HG03025 (cell line): ENCODE measurements at regions not wholly inside any gene's neighbourhood (a gene's known extent, or its start where the extent isn't known, plus 50 kb on each side); places are given as distances from the start of the nearest gene placed in this dataset.

Experiments
- ATAC-seq: cut with Tn5 transposase; IDR thresholded peaks from one replicate; pipeline ENCODE4 v1.9.1; 2021; ENCODE audit warnings: mild to moderate bottlenecking, moderate library complexity; ENCODE audit not compliant: unreplicated experiment, low FRiP score

DNA sequence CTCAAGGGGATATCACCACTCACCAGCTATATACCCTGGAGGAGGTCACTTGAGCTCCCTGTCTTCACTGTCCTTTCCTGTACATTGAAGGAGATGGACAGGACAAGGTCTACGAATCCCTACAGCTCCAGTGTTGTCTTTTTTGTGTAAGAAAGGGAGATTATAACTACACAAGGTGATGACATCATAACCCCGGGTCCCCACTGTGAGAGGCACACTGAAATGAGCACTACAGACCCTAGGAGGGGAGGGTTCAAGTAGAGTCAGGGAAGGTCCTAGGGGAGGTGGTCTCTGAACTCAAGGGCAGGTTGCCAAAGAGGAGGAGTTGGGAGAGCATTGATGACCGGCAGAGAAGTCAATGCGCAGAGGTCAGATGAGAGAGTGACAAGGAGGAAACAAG is 108.3 kb upstream of the SLC14A2 start:
- ATAC-seq, result no peak

DNA sequence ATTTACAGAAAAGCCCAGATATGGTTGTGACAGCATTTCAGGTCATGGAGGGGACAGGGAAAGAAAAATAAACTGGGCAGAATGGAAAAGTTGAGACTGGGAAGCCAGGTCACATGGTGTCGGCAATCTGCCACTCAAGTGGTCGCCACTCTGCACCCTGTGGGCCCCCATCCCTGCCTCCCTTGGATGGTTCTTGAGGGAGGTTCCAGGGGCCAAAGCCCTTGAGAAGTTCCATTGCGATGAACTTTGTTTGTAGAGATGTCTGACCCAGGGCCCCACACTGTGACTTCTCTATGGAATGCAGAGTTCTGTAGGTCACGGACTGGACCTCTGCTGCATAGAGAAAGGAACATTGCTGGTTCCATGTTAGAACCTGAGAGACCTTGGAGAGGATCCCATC is 105.7 kb upstream of the SLC14A2 start:
- ATAC-seq, result no peak

GRCh38 chr18:45510656-45511055 is 104.6 kb upstream of the SLC14A2 start:
- no peak for ATAC-seq

DNA sequence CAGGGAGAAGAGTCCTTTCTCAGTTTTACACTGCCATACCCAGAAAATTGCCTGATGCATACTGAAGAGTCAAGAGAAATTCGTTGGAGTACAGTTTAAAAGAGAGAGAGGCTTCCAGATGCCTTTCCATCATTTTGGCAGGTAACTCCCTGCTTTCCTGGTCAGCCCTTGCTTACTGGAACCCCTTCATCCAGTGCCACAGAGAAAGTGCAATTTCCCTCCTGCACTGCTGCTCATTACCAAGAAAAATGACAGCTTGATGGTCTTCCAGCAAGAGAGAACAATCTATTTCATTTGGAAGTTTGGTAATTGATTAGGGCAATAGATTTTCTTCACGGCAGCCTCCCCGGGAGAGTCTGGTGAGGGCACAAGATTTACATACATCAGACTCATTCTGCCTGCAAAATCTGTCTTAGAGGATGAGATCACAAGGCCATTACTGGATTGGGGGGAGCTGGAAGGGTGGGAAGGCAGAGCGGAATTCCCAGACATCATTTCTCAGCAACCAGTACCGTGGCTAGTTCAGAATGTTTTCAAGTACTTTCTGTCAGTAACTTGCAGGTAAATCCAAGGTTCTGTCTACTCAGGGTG is 102.8 kb upstream of the SLC14A2 start:
- no peak for ATAC-seq

DNA sequence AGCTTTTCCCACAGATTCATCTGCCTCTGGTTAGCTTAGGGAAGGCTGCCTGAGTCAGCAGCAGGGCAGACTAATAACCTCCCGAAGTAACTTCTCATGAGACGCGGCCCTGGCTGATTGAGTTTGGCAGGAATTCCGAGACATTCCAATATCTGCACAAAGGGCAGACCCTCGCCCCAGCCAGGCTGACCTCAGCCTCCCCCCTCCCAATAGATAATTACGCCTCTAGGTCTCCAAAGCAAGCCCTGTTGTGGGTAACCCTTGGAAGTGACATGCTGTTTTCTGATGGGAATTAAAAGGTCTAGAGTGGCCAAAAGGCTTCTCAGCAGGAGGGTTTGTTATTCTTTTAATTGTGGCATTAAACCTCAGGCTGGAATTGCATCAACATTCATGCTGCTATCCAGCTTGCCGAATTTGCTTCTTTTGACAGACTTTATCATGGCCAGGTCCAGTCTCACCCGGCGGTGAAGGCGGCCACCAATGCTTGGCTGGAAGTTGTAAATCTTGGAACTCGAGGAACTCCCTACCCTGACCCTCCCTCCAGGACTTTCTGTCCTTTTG is 98.0 kb upstream of the SLC14A2 start:
- no peak for ATAC-seq

- no peak for ATAC-seq
These were observed 96.7 kb upstream of the SLC14A2 start for GRCh38 chr18:45518311-45519155.

DNA sequence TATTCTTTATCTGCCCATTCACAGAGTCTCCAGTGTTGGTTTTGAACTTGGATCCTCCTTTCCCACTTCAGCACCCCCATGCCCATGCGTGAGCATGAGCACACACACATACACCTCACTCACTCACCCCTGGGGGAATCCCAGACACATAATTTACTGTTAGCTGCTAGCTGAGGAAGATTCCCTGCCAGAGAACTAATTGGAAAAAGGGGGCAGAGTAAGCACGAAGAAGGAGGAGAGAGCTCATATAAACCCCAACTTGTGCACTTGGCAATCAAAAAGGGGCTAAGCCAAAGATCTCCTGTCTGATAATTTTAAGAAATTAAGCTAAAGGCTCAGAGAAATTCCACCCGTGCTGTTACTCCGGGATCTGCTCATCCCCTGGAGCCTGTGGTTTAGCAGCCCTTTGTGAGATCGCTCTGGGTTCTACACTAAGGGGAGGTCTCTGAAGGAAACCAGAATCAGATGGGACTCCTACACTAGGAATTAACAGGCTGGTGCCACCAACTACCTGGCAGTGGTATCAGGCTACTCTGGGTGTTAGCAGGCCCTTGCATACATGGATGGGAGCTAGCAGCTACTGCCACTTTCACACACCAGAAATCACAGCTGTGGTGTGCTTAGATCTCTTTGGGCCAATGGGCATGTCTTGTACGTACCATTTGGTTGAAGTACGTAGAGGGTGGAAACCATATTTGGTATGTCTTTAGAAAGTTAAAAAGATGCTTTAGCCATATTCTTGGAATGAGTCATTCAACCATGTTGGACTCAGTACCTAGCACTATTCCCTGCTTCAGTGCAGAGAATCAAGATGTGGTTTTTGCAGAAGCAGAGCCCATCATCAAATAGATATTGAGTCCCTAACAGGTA is 95.6 kb upstream of the SLC14A2 start:
- no peak for ATAC-seq

DNA sequence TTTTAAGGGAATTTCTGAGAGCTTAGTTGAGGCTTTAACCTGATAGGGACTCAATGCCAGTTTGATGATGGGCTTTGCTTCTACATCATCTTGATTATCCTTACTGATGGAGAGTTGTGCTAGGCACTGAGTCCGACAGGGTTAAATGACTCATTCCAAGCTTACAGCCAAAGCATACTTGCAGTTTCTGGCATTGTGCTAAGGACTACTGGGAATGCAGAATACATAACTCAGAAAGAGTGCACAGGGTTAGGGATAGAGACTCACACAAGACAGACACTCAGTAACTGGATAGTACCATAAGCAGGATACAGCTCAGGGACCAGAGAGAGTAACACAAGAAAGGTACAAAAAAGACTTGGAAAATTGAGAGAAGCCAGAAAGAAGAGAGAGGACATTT is 94.1 kb upstream of the SLC14A2 start:
- ATAC-seq, result no peak

DNA sequence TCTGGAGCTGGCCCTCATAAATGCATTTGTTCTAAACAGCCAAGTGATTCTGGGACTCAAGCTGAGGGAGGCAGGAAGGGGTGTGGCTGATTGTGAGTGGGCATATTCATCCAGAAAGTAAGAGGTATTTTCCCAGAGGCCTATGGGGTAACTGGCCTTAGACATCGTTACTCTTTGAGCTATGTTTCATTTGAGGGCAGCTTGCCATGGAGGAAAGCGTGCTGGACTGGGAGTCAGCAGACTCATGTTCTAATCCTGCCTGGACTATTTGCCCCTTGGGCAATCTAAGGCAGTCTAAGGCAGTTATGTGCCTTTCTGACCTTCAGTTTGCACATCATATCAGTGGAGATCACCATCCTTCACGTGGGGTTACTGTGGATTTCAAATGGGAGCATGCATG is 93.5 kb upstream of the SLC14A2 start:
- no peak for ATAC-seq

DNA sequence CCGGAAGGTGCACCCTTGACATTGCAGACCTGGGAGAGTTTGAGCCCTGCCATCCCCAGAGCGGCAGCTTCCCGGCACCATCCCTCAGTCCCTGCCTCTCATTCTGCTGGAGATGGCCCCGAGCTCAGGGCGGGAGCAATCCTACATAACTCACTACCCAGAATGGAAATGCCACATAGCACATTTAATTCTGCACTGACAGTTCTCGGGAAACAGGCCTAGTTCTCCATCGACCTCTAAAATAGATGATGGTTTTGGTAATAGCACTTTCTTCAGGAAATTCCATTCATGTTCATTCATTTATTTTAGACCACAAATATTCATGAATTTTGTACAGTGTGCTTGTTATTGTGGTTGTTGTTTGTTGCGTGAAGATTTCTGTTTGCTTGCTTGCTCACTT is 92.9 kb upstream of the SLC14A2 start:
- no peak for ATAC-seq

DNA sequence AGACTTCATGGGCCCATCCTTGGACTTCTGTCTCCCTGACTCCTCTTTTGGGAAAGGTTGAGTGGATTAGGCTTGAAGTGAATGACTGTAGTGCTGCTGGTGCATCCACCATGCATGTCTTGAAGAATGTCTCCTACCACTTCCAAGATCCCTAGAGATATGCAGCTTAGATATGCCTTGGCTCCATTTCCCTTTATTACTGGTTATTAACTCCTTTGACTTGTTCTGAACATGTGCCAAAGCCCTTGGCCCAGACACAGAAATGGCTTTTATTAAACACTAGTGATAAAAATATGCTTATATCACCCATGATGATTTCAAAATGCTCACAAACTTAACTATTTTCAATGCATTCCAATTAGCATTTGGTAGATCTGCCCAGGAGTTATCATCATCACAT is 90.0 kb upstream of the SLC14A2 start:
- no peak for ATAC-seq

DNA sequence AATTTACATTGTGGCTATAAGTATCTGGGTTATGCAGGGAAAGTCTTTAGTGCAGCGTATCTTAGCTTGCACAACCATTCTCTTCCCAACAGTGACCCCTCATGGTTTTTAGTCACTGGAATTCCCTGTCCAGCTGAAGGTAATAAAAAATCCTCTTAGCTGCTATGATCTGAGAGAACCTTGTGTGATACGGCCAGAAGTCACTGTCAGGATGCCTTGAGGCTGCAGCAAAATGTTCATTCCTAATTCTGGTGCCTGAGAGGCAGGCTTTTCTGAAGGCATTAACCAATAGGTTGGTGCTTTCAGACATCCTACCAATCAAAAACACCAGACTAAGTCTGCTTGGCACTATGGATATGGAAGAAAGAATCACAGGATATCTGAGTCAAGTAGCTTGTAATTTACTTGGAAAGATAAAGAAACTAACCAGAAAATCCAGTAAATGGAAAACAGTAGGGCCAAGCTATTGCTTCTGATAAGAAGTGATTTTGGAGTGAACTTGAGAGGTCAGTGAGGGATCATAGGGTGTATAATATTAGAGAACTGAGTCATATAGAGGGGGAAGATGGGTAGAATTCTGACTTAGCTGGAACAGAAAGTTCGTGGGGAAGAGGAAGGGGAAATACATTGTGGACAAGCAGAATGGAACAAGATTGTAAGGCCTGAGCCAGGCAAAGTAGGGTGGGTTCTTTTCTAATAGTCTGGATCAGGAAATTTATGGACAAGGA is 89.0 kb upstream of the SLC14A2 start:
- ATAC-seq, result no peak

- ATAC-seq, result no peak
These were observed 87.4 kb upstream of the SLC14A2 start for GRCh38 chr18:45527891-45528290.

- ATAC-seq, result no peak
These were observed 86.5 kb upstream of the SLC14A2 start for GRCh38 chr18:45528712-45529336.

GRCh38 chr18:45538444-45538843 is 76.8 kb upstream of the SLC14A2 start:
- no peak for ATAC-seq

GRCh38 chr18:45539491-45539891 is 75.8 kb upstream of the SLC14A2 start:
- ATAC-seq, result no peak

- no peak for ATAC-seq
These were observed 75.2 kb upstream of the SLC14A2 start for GRCh38 chr18:45540125-45540524.

DNA sequence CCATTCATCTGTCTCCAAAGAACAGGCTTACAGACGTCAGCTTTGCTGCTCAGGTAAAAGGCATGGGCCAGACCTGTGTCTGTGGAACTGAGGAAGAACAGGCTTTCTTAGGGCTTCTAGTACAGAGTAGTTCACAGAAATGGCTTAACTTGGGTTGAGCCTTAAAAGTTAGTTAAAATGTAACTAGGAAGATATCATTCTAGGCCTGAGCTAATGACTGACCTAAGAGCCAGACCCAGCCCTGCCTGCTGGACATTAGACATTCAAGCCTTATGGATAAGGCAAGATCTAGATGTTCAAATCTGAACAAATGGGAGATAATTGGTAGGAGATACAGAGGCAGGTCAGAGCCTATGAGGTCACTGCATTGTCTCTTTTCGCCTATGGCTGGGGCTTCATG is 73.9 kb upstream of the SLC14A2 start:
- ATAC-seq, result no peak

DNA sequence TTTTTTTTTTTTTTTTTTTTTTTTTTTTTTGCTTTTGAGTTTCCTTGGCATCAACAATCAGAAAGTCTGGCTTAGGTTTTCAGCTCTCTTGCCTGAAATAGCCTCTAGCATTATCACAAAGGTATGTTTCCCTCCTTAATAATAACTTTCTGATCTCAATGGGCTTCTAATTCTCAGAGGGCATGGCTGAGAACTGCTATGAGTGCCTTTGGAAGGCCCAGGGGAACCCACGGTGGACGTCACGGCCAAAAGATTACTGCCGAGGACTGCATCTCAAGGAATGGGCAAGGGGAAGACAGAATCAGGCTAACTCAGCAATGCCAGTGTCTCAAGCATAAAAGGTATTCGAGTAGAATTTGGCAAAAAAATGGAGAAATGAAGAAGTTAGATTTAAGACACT is 73.2 kb upstream of the SLC14A2 start:
- ATAC-seq, result no peak

- ATAC-seq, result no peak
These were observed 67.4 kb upstream of the SLC14A2 start for GRCh38 chr18:45547910-45548309.
